ENCODE measurements at regions not wholly inside any gene's neighbourhood (a gene's known extent, or its start where the extent isn't known, plus 50 kb on each side); places are given as distances from the start of the nearest gene placed in this dataset.

DNA sequence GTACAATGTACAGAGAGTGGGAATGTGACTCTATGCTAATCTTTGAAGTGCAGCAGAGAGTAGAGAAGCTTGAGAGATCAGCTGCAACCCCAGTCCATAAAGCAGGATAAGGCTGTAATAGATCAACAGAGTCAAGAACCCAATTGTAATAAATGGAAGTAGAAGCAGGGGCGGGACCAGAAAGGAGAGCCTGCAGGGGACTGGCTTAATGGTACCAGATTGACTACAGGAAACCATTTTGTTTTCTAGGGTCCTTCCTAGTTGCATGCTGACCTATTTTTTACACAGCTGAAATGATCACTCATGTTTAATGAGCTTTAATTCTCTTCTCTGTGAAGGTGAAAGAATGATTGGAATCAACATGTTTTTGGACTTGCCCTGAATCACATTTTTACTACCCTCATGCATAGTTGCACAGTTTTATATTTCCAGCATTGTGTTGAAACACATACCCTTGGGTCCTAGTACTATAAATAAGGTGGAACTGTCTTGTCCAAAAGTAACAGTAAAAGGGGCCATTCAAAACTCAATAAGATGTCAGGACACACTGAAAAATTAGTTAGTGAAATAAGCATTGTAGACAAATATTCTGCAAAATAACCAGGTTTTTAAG lies 69.8 kb downstream of the GPR88 start:
- Mint-ChIP-seq H3K4me1 (no peaks in the 10 kb centered on the region), H3K27me3 (peaks cover 6% of the 10 kb centered on the region), H3K27ac (no peak overlapping the region), H3K9me3 (peaks cover 13% of the 10 kb centered on the region), H3K36me3 (ENCODE audit: low read depth) (no peaks in the 10 kb centered on the region), H3K4me3 (no peak overlapping the region)
- DNase-seq (no peak), ATAC-seq (ENCODE audit: low read depth) (no peak)
- no peak for TF ChIP-seq CTCF (IDR thresholded peaks at IDR 0.05)
- intact Hi-C loops (cut with micrococcal nuclease) = no loop called here
- POLR2A ChIA-PET = no interaction called here
- CTCF ChIA-PET = no interaction called here

GRCh38 chr1:100609849-100610248 lies 71.9 kb downstream of the GPR88 start:
- H3K9me3 Mint-ChIP-seq = peaks cover 6% of the 10 kb centered on the region
- no peak overlapping the region for H3K27ac Mint-ChIP-seq
- DNase-seq (no peak), ATAC-seq (ENCODE audit: low read depth) (no peak)
- no peaks in the 10 kb centered on the region for H3K36me3 Mint-ChIP-seq (ENCODE audit: low read depth)
- no peaks in the 10 kb centered on the region for H3K4me1 Mint-ChIP-seq
- no peak overlapping the region for H3K4me3 Mint-ChIP-seq
- no peak for TF ChIP-seq CTCF (IDR thresholded peaks at IDR 0.05)
- ChIA-PET POLR2A (no interaction called here), CTCF (interaction anchor here (0.6 kb wide), 1 partner anchor 181 kb away, joined by 4 read pairs; no protein-coding TSS in a partner anchor)
- intact Hi-C loops (cut with micrococcal nuclease) = no loop called here
- H3K27me3 Mint-ChIP-seq = peaks cover 4% of the 10 kb centered on the region

GRCh38 chr1:100611086-100611485 lies 73.1 kb downstream of the GPR88 start:
- no peak for TF ChIP-seq CTCF (IDR thresholded peaks at IDR 0.05)
- Mint-ChIP-seq H3K4me3 (no peak overlapping the region), H3K4me1 (no peaks in the 10 kb centered on the region), H3K36me3 (ENCODE audit: low read depth) (no peaks in the 10 kb centered on the region), H3K27ac (no peak overlapping the region), H3K27me3 (peaks cover 2% of the 10 kb centered on the region), H3K9me3 (no peaks in the 10 kb centered on the region)
- ATAC-seq (ENCODE audit: low read depth) (no peak), DNase-seq (no peak)
- CTCF ChIA-PET = no interaction called here
- POLR2A ChIA-PET = no interaction called here
- intact Hi-C loops (cut with micrococcal nuclease) = no loop called here

DNA sequence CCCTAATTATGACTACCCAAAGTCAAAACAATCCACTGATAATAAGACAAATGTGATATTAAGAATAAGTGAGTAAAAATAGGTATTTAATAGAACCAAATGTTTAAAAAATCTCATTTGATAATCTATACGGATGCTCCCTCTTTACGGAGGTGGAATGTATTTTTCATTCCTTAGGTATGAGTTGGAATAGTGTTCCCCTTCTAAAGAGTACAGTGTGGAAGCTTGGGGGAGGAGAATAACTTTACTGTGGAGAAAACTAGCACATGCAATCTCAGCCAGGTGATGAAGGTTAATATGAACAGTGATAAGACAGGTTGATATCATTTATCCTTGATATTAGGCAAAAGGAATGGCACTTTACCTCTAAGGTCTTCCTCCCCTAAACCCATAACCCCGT lies 74.6 kb downstream of the GPR88 start:
- CTCF ChIA-PET = no interaction called here
- intact Hi-C loops (cut with micrococcal nuclease) = no loop called here
- Mint-ChIP-seq H3K27me3 (no peaks in the 10 kb centered on the region), H3K9me3 (no peaks in the 10 kb centered on the region), H3K27ac (no peak overlapping the region), H3K36me3 (ENCODE audit: low read depth) (no peaks in the 10 kb centered on the region), H3K4me1 (no peaks in the 10 kb centered on the region), H3K4me3 (no peak overlapping the region)
- POLR2A ChIA-PET = no interaction called here
- no peak for ATAC-seq (ENCODE audit: low read depth)
- no peak for DNase-seq
- no peak for TF ChIP-seq CTCF (IDR thresholded peaks at IDR 0.05)

DNA sequence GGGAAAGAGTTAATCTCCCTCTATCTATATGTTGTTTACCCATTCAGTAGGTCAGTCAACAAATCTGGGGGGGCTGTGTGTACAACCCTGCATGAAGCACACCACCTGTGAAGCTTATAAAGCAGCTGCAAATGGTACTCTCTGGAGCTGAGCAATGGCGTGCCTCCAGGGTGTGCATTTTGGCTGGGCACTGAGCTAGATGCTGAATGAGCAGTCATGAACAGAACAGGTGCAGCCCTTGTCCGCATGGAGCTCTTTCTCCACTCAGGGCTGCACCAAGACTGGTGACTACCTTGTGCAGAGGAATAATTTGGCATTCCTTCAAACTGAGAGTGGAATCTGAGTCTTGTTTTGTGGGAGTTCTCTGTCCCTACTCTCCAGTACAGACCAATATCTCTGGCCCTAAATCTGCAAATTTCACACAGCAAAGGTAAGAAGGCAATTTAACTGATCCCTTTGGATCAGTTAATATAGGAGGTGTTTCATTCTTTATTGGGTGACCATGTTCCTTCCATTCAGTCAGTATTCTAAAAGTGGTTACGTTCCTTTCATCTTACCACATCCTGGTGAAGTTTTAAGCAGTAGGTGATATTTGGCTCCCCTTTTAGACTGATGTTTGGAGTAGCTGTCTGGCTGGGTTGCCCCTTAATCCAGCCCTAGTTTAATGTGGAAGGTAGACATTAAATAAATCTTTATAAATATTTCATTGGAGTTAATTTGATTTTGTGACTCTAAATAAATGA lies 76.0 kb downstream of the GPR88 start:
- H3K27ac Mint-ChIP-seq = no peak overlapping the region
- intact Hi-C loops (cut with micrococcal nuclease) = no loop called here
- CTCF ChIA-PET = no interaction called here
- H3K4me1 Mint-ChIP-seq = no peaks in the 10 kb centered on the region
- no peak for TF ChIP-seq CTCF (IDR thresholded peaks at IDR 0.05)
- H3K27me3 Mint-ChIP-seq = peaks cover 2% of the 10 kb centered on the region
- no peaks in the 10 kb centered on the region for H3K36me3 Mint-ChIP-seq (ENCODE audit: low read depth)
- ATAC-seq (ENCODE audit: low read depth) = no peak
- DNase-seq = no peak
- H3K4me3 Mint-ChIP-seq = no peak overlapping the region
- no peaks in the 10 kb centered on the region for H3K9me3 Mint-ChIP-seq
- POLR2A ChIA-PET = no interaction called here

All from activated B cell treated with CpG ODN at 0.5 μM for 24 hours (primary cell).